ENCODE measurements at regions not wholly inside any gene's neighbourhood (a gene's known extent, or its start where the extent isn't known, plus 50 kb on each side); places are given as distances from the start of the nearest gene placed in this dataset.

DNA sequence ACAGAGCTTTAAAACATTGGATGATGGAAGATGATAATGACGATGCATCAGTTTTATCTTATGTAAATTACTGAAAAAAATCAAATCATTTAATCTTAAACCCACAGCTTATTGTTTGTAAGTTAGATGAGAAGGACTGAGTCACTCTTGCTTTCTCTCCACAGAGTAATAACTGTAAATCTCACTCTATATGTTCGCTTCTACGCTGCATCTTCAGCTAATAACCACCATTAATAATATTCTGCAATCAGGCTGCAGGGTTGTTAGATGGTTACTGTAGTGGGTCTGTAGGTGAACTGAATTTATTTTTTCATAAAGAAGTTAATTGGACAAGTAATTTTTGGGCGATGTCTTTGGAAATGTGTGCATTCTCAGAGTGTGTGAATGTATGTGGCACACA lies 260.0 kb downstream of the FAT3 start:
- no peak for DNase-seq

GRCh38 chr11:92489826-92490399 lies 265.3 kb downstream of the FAT3 start:
- no peak for DNase-seq

GRCh38 chr11:92492372-92492771 lies 267.8 kb downstream of the FAT3 start:
- DNase-seq = no peak

DNA sequence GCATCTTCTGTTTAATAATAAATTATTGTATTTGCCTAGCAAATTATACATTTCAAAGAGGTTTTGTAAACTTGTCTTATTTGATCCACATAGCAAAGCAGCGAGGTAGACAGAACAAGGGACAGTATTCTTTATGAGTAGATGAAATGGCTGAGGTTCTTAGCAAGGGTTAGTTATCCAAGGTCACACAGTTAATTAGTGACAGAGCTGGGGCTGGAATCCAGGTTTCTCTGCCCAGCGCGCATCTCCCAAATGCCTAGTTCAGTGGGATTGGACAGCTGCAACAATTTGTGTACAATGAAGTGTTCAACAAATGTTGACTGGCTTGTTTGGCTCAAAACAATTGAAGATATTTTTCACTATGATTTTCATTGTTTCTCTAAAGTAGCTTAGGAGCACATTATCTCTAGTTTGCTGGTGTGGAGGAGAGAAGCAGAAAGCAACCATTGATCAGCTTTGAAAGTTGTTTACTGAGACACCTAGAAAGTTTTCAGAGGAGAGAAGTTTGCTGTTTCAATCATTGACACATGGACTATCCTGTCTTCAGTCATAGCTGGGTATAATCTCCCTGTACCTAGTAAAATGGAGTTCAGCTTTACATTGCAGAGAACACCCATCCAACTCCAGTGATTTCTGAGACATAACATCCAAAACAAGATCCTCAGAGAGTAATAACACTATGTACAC lies 270.6 kb downstream of the FAT3 start:
- no peak for DNase-seq

GRCh38 chr11:92500453-92500852 lies 275.8 kb downstream of the FAT3 start:
- no peak for DNase-seq

DNA sequence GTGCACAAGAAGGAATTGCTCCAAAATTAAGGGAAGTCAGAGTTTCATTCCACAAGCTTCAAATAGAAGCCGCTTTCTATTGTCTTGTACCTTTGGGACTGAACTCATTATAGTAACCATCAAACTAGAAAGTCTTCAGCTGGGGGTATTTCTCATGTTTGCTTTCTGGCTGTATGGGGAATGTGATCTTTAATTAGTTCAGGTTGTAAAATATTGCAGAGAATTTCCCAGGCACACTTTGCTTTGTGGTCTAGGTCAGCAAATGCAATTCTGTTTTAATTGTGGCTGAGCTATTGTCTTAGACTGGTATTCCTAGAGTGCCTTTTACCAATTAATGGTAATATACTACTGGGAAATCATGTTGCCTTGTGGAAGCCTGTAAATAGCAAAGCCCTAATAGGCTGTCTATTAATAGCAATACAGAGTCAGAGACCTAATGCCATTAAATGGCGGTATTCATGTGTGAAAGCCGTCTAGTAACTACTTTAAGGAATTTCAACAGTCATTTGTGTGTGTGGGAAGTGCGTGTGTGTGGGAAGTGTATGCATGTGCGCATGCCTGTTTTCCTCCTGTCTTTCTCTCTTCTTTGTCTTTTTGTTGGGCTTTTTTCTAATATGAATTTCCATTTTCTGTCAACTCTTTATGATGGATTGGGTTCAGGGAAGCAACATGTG lies 276.6 kb downstream of the FAT3 start:
- DNase-seq = no peak

- DNase-seq = no peak
These were observed 279.4 kb downstream of the FAT3 start for GRCh38 chr11:92504004-92504403.

- no peak for DNase-seq
These were observed 279.9 kb downstream of the FAT3 start for GRCh38 chr11:92504534-92504933.

DNA sequence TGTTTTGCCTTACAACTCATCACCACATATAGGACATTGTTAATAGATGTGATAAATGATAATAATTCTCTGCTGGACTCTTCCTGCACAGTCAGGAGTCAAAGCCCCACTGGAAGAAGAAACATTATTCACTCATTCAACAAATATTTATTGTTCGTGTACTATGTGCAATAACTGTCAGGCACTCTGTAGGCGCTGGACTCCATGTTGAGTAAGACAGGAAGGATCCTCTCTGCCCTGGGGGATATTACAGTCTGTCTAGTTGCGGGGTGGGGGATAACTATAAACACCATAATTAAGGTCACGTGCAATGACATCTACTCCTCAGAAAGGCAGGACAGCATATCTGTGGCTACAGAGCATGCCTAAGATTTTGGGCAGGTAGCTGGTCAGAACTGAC lies 281.1 kb downstream of the FAT3 start:
- DNase-seq = no peak

DNA sequence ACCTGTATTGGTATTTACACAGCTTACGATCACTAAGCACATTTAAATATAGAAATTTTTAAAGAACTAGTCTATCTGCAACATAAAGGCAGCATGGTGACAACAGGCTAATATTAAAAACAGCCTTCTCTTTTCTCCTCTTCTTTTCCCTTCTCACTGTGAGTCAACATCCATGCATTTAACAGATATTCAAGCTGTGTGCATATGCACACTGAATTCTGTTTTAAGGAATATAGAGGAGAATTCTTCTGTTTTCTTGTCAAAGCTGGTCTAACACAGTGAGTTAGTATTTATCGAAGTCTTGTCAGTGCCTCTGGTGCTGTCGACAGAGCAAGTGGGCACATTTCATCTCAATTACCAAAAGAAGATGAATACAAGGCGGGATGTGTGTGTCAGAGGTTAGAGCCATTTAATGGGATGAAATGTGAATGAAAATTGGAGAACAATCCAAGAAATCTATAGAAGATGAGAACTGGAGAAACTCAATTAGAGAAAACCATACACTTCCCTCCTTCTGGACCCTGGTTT lies 282.3 kb downstream of the FAT3 start:
- DNase-seq = no peak

- DNase-seq = no peak
These were observed 286.0 kb downstream of the FAT3 start for GRCh38 chr11:92510591-92510990.

GRCh38 chr11:92511522-92512203 lies 287.0 kb downstream of the FAT3 start:
- DNase-seq = no peak

DNA sequence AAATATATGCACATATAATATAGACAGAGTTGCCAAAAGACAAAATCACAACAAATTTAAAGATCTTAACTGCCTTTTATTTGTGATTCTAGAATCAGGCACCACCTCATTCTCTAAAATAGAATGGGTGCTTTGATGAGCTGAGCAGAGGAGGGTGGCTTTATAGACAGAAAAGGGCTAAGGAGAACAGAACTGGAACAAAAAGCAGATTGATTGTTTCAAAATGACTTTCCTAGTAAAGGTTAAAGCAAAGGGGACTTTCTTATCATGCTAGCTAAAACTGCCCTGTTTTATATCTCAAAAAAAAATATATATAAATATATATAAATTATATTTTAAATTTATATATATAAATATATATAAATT lies 287.6 kb downstream of the FAT3 start:
- DNase-seq = no peak

- DNase-seq = no peak
These were observed 299.0 kb downstream of the FAT3 start for GRCh38 chr11:92523611-92524010.

DNA sequence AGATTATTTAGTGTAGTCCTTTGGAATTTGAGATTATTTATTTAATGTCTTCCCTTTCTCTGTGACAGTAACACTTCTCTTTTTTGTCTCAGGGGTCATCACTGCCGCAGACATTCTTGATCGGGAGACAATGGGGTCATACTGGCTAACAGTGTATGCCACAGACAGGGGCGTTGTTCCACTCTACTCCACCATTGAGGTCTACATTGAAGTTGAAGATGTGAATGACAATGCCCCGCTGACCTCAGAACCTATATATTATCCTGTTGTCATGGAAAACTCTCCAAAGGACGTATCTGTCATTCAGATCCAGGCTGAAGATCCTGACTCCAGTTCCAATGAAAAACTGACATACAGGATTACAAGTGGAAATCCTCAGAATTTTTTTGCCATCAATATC lies 299.9 kb downstream of the FAT3 start:
- DNase-seq = no peak

DNA sequence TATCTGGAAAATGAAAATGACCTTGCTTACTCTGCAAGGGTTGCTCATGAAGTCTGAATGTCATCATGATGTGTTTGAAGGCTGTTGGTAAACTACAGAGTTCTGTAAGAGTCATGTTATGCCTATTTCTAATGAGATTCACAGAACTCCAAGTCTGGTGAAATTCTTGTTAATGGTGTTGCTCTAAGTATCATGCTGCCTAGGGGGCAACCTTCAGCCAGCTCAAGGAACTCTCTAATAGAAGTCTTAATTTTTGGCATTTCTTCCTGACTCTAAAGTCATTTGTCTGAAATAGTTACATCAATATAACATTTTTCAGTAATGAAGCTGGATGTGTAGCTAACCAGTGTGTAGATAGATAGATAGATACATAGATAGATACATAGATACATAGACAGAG lies 302.8 kb downstream of the FAT3 start:
- no peak for DNase-seq

DNA sequence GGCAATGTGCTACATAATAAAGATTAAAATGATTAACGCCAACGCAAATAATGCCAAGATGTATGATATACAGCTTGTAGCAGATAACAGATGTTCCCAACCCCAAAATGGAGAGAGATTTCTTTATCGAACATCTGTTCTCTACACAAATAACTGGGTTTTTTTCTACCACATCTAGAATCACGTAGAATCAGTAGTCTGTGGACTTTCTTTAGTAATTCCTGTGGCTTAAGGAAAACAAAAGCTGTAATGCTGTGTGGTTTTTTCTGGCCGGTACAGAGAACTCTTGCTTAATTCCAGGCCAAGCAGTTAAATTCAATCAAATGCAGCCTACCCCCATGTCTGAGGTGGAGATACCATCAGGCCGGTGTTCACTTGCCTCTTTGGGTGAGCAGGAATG lies 303.4 kb downstream of the FAT3 start:
- no peak for DNase-seq

- DNase-seq = no peak
These were observed 306.6 kb downstream of the FAT3 start for GRCh38 chr11:92531065-92531739.

DNA sequence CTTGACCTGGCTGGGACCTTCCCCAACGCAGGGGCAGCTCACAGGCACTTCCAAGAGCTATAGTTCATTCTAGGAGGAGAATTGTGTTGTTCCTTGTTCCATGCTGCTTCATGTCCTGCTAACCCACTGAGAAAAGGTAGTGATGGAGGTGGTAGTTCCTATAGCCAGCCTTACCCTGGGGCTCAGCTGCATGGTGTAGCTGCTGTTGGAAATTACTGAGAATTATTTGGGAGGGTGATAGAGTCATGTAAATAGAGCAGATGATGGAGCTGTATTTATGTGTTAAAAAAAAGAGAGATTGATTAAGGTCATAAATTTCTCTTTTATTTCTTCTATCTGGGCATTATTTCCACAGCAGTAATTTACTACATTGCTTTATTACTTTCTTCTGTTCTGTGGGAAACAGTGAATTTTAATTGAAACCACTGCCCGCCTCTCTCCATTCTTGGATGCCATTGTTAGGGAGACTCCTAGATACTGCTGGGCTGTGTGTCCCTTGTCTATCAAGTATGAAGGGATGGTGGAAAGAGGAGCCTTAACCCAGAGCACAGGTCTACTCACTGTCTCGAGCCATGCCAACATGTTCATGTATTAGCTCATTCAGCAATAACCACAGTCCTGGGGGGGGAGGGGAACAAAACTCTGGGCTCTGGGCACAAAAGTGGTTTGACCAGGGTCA lies 309.2 kb downstream of the FAT3 start:
- DNase-seq = no peak

DNA sequence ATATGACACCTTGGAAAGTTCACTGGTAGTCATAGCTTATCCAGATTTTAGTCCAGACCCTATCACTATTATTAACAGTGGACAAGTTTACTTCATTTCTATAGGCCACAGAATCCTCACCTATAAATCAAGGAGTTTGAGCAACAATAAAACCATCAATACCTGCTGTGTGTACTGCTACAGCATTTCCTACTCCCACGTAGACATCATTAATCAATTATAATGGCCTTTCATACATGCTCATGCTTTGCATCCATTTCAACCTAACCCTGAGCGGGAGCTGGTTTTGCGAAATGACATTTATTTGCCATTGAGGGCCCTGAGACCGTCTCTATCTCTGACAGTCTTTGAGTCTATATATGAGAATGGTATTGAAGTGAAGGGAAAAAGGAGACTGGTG lies 312.3 kb downstream of the FAT3 start:
- DNase-seq = no peak

DNA sequence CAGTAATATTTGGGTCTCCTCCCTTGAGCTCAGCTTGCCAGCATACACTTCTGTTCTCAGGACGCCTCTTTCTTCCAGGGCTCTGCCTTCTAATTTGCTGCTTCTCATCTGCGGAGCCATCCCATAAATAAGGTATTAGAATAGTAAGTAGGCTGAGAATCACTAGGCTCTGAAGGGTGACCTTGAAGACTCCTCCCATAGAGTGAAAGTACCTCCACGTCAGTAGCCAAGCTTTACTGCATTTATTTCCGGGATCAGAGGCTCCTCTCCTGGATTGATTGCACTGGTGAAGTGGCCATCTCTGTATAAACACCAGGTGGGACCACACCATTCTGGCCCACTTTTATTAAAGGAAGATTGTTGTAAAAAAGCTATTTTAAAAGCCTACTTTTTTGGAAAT lies 315.5 kb downstream of the FAT3 start:
- no peak for DNase-seq

DNA sequence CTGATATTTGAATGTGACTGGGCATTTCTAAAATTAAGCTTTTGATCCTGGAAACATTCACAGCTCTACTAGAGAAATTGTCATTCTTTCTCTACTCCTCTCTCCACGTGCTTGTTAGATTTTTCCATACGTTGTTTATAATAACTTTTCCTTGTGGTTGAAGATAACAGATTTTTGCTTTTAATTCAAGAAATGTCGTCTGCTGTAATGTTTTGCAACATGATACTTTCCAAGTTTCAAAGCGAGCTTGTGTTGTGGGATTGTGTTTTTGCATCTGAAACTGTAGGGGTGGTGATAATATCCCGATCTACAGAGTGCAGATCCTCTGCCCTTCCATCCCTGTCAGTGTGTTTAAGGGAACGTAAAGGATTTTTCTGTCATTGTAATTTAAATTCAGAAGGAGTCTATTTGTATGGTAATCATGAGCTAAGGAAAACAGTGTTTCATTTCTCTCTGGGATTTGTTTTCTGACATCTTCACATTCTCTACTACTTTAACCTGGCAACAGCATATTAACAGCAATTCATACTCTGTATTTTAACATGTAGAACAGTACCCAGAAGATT lies 321.4 kb downstream of the FAT3 start:
- DNase-seq = no peak
